ENCODE measurements at regions not wholly inside any gene's neighbourhood (a gene's known extent, or its start where the extent isn't known, plus 50 kb on each side); places are given as distances from the start of the nearest gene placed in this dataset.

DNA sequence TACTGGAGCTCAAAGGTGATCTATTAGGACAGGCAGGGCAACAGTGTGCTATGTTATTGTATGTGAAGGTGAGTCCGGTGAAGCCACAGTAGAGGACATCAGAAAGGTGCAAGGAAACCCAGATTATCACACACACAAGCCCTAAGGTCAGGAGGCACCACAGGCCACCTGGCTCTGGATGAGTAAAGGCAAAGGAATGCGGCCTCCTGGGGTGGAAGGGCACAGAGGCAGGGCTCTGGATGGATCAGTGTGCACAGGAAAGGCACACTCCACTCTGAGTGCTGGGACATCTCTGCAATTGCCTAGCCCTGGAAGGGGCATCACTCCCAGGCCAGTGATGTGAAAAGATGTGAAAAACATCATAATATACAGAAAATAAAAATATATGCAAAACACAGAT, 683.5 kb downstream of the TRIML1 start:
- peak; percentile 26 for DNase-seq
- Mint-ChIP-seq H3K36me3 (ENCODE audit: insufficient read depth, unreplicated experiment) (no peaks in the 10 kb centered on the region), H3K27me3 (ENCODE audit: unreplicated experiment) (no peaks in the 10 kb centered on the region), H3K4me1 (ENCODE audit: low read depth, unreplicated experiment) (no peaks in the 10 kb centered on the region), H3K27ac (ENCODE audit: unreplicated experiment) (no peak overlapping the region), H3K4me3 (ENCODE audit: low read depth, unreplicated experiment) (no peak overlapping the region), H3K9me3 (ENCODE audit: low read depth, unreplicated experiment) (no peaks in the 10 kb centered on the region)
- CTCF ChIA-PET: no interaction called here
- TF ChIP-seq, protein P1, sequence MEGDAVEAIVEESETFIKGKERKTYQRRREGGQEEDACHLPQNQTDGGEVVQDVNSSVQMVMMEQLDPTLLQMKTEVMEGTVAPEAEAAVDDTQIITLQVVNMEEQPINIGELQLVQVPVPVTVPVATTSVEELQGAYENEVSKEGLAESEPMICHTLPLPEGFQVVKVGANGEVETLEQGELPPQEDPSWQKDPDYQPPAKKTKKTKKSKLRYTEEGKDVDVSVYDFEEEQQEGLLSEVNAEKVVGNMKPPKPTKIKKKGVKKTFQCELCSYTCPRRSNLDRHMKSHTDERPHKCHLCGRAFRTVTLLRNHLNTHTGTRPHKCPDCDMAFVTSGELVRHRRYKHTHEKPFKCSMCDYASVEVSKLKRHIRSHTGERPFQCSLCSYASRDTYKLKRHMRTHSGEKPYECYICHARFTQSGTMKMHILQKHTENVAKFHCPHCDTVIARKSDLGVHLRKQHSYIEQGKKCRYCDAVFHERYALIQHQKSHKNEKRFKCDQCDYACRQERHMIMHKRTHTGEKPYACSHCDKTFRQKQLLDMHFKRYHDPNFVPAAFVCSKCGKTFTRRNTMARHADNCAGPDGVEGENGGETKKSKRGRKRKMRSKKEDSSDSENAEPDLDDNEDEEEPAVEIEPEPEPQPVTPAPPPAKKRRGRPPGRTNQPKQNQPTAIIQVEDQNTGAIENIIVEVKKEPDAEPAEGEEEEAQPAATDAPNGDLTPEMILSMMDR (IDR thresholded peaks at IDR 0.05; ENCODE audit: unreplicated experiment): no peak
- intact Hi-C loops (cut with micrococcal nuclease; ENCODE audit: unreplicated experiment): loop anchor here (10.0 kb wide), 1 partner anchor 302 kb away; no protein-coding TSS in a partner anchor
- no TSS peak for BruUV-seq (replicated peaks)

DNA sequence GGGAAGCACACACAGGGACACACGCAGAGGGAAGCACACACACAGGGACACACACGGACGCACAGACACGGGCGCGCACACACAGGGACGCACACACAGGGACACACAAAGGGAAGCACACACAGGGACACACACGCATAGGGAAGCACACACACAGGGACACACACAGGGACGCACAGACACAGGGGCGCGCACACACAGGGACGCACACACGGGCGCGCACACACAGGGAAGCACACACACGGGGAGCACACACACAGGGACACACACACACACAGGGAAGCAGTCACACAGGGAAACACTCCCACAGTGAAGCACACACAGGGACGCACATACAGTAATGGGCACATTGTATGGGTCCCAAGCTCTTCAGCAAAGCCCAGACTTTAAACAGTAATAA, 685.3 kb downstream of the TRIML1 start:
- TF ChIP-seq, protein P1 (IDR thresholded peaks at IDR 0.05; ENCODE audit: unreplicated experiment): no peak
- Mint-ChIP-seq H3K4me1 (ENCODE audit: low read depth, unreplicated experiment) (peaks cover 8% of the 10 kb centered on the region), H3K27me3 (ENCODE audit: unreplicated experiment) (no peaks in the 10 kb centered on the region), H3K27ac (ENCODE audit: unreplicated experiment) (no peak overlapping the region), H3K36me3 (ENCODE audit: insufficient read depth, unreplicated experiment) (no peaks in the 10 kb centered on the region), H3K9me3 (ENCODE audit: low read depth, unreplicated experiment) (no peaks in the 10 kb centered on the region), H3K4me3 (ENCODE audit: low read depth, unreplicated experiment) (no peak overlapping the region)
- CTCF ChIA-PET: no interaction called here
- DNase-seq: no peak
- BruUV-seq (replicated peaks): no TSS peak
- intact Hi-C loops (cut with micrococcal nuclease; ENCODE audit: unreplicated experiment): loop anchor here (10.0 kb wide), 1 partner anchor 300 kb away; no protein-coding TSS in a partner anchor

DNA sequence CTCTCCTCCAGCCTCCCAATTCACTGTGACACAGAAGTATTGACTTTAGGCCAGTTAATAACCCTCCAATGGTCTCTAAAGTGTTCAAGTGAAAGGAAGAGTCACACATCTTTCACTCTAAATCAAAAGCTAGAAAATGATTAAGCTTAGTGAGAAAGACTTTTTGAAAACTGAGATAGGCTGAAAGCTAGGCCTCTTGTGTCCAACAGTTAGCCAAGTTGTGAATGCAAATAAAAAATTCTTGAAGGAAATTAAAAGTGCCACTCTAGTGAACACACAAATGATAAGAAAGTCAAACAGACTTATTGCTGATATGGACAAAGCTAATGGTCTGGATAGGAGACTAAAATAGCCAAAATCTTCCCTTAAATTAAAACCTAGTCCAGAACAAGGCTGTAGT, 687.2 kb downstream of the TRIML1 start:
- no TSS peak for BruUV-seq (replicated peaks)
- intact Hi-C loops (cut with micrococcal nuclease; ENCODE audit: unreplicated experiment): loop anchor here (10.0 kb wide), 1 partner anchor 298 kb away; no protein-coding TSS in a partner anchor
- CTCF ChIA-PET: interaction anchor here (0.7 kb wide), 1 partner anchor 323 kb away, joined by 3 read pairs; no protein-coding TSS in a partner anchor

DNA sequence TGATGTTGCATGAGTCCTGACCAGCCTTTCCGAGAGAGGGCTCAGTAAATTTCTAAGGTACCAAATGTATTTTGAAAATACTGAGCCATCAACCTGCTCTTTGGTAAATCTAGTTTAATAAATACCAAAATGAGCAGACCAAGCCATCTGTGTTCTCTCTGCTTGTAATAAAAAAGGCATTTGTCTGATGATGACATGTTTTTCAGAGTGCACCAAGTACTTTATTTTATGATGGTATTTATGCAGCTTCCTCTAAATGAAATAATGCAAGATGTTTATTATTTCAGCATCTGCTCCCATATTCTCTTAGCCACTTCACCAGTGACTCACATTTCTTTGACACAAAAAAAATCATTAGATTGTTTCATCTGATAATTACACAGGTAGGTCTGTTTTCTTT, 700.5 kb downstream of the TRIML1 start:
- intact Hi-C loops (cut with micrococcal nuclease; ENCODE audit: unreplicated experiment): no loop called here
- H3K36me3 Mint-ChIP-seq (ENCODE audit: insufficient read depth, unreplicated experiment): no peaks in the 10 kb centered on the region
- TF ChIP-seq, protein P1 (IDR thresholded peaks at IDR 0.05; ENCODE audit: unreplicated experiment): no peak
- no peaks in the 10 kb centered on the region for H3K9me3 Mint-ChIP-seq (ENCODE audit: low read depth, unreplicated experiment)
- H3K27me3 Mint-ChIP-seq (ENCODE audit: unreplicated experiment): no peaks in the 10 kb centered on the region
- H3K4me3 Mint-ChIP-seq (ENCODE audit: low read depth, unreplicated experiment): no peak overlapping the region
- CTCF ChIA-PET: no interaction called here
- no peaks in the 10 kb centered on the region for H3K4me1 Mint-ChIP-seq (ENCODE audit: low read depth, unreplicated experiment)
- DNase-seq: no peak
- no TSS peak for BruUV-seq (replicated peaks)
- H3K27ac Mint-ChIP-seq (ENCODE audit: unreplicated experiment): no peak overlapping the region

More for the DNA sequence above, 687.2 kb downstream of the TRIML1 start:
- DNase-seq: no peak
- no peaks in the 10 kb centered on the region for H3K36me3 Mint-ChIP-seq (ENCODE audit: insufficient read depth, unreplicated experiment)
- no peak overlapping the region for H3K4me3 Mint-ChIP-seq (ENCODE audit: low read depth, unreplicated experiment)
- H3K27ac Mint-ChIP-seq (ENCODE audit: unreplicated experiment): no peak overlapping the region
- no peaks in the 10 kb centered on the region for H3K27me3 Mint-ChIP-seq (ENCODE audit: unreplicated experiment)
- H3K9me3 Mint-ChIP-seq (ENCODE audit: low read depth, unreplicated experiment): no peaks in the 10 kb centered on the region
- TF ChIP-seq, protein P1 (IDR thresholded peaks at IDR 0.05; ENCODE audit: unreplicated experiment): no peak
- peaks cover 8% of the 10 kb centered on the region for H3K4me1 Mint-ChIP-seq (ENCODE audit: low read depth, unreplicated experiment)
